ENCODE measurements at regions not wholly inside any gene's neighbourhood (a gene's known extent, or its start where the extent isn't known, plus 50 kb on each side); places are given as distances from the start of the nearest gene placed in this dataset.

DNA sequence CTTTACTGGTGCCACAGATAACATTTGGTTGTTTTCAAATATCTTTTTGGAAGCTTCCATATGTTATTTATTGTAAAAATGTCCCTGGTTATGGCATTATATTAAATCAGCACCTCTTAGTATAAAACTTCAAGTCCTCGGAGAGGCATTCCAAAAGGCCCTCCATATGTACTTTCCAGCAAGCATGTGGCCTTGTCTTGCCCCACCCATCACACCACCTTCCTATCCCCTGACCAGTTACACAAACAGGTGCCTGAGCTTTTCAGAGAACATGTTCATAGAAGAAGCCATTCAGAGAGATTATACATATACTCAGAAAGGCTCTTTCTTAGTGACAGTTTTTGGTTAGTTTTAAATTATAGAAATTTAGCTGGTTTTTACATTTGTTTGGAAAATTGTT, 92.4 kb upstream of the PRKG1 start:
- H3K4me1 ChIP-seq (replicated peaks in 1 of 2; ENCODE audit: control insufficient read depth in 2 of 2, insufficient read depth in 2 of 2, low read length in 2 of 2): no peaks in the 10 kb centered on the region
- no peak overlapping the region for H3K9ac ChIP-seq (ENCODE audit: insufficient read depth in 1 of 2, low read depth in 2 of 2, low read length in 2 of 2)
- FAIRE-seq: no peak
- no peak overlapping the region for H3K4me3 ChIP-seq
- no peak overlapping the region for H3K4me2 ChIP-seq (ENCODE audit: insufficient read depth, low read length)
- H3K27ac ChIP-seq (ENCODE audit: extremely low read depth, low read depth, low read length): no peak overlapping the region
- H3K9me1 ChIP-seq (ENCODE audit: control insufficient read depth, insufficient read depth, low read length): no peaks in the 10 kb centered on the region
- no peak for ATAC-seq
- ChIA-PET POLR2A (interaction anchor here (0.9 kb wide), 1 partner anchor 9 kb away, joined by 3 read pairs; no protein-coding TSS in a partner anchor), CTCF (ENCODE audit: low intra/inter-chr PET ratio) (no interaction called here)
- H3K36me3 ChIP-seq (ENCODE audit: control insufficient read depth, insufficient read depth, low read length): no peaks in the 10 kb centered on the region
- WGBS (ENCODE audit: insufficient coverage, low coverage, missing lambda C conversion rate): 0% methylated on average over 1 of the region's 1 CpG
- no TSS peak for BruUV-seq (replicated peaks)
- H3K27me3 ChIP-seq (ENCODE audit: control insufficient read depth in 2 of 2, insufficient read depth in 2 of 2, low read length in 2 of 2): no peaks in the 10 kb centered on the region
- H4K20me1 ChIP-seq (replicated peaks; ENCODE audit: control insufficient read depth, insufficient read depth, low read length): no peaks in the 10 kb centered on the region
- no peak overlapping the region for H2AFZ ChIP-seq (ENCODE audit: low read depth, low read length)
- intact Hi-C loops (cut with micrococcal nuclease) (no loop called here), in situ Hi-C loops (cut with MboI) (no loop called here)
- no peak for DNase-seq (ENCODE audit: extremely low read depth in 1 of 4, low spot score in 3 of 4)
- no peak for TF ChIP-seq TAF7 (tag; IDR thresholded peaks at IDR 0.05)
- no peak for TF ChIP-seq CEBPG (CRISPR knock-in tag; IDR thresholded peaks at IDR 0.05)
- no peak for TF ChIP-seq CEBPG (tag; conservative IDR thresholded peaks at IDR 0.05 in 1 of 2, IDR thresholded peaks at IDR 0.05 in 1 of 2)
- TF ChIP-seq RAD51 (IDR thresholded peaks at IDR 0.05; ENCODE audit: borderline replicate concordance, low read depth): no peak
- no peak for TF ChIP-seq FOXM1 (IDR thresholded peaks at IDR 0.05; ENCODE audit: low read depth)
- TF ChIP-seq FOXM1 (CRISPR knock-in tag; IDR thresholded peaks at IDR 0.05; ENCODE audit: low read depth): no peak
- TF ChIP-seq ARID2 (IDR thresholded peaks at IDR 0.05): no peak
- no peak for TF ChIP-seq SRSF3 (IDR thresholded peaks at IDR 0.05; ENCODE audit: insufficient read depth, low read length)
- TF ChIP-seq, protein P1, sequence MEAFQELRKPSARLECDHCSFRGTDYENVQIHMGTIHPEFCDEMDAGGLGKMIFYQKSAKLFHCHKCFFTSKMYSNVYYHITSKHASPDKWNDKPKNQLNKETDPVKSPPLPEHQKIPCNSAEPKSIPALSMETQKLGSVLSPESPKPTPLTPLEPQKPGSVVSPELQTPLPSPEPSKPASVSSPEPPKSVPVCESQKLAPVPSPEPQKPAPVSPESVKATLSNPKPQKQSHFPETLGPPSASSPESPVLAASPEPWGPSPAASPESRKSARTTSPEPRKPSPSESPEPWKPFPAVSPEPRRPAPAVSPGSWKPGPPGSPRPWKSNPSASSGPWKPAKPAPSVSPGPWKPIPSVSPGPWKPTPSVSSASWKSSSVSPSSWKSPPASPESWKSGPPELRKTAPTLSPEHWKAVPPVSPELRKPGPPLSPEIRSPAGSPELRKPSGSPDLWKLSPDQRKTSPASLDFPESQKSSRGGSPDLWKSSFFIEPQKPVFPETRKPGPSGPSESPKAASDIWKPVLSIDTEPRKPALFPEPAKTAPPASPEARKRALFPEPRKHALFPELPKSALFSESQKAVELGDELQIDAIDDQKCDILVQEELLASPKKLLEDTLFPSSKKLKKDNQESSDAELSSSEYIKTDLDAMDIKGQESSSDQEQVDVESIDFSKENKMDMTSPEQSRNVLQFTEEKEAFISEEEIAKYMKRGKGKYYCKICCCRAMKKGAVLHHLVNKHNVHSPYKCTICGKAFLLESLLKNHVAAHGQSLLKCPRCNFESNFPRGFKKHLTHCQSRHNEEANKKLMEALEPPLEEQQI (IDR thresholded peaks at IDR 0.05): no peak
- TF ChIP-seq, protein P2, sequence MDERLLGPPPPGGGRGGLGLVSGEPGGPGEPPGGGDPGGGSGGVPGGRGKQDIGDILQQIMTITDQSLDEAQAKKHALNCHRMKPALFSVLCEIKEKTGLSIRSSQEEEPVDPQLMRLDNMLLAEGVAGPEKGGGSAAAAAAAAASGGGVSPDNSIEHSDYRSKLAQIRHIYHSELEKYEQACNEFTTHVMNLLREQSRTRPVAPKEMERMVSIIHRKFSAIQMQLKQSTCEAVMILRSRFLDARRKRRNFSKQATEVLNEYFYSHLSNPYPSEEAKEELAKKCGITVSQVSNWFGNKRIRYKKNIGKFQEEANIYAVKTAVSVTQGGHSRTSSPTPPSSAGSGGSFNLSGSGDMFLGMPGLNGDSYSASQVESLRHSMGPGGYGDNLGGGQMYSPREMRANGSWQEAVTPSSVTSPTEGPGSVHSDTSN (CRISPR knock-in tag; IDR thresholded peaks at IDR 0.05; ENCODE audit: low read depth): no peak
- TF ChIP-seq, protein P2 (tag; conservative IDR thresholded peaks at IDR 0.05; ENCODE audit: low read depth): no peak
- no peak for TF ChIP-seq ZC3H4 (CRISPR knock-in tag; IDR thresholded peaks at IDR 0.05; ENCODE audit: borderline replicate concordance)
- TF ChIP-seq, protein P3, sequence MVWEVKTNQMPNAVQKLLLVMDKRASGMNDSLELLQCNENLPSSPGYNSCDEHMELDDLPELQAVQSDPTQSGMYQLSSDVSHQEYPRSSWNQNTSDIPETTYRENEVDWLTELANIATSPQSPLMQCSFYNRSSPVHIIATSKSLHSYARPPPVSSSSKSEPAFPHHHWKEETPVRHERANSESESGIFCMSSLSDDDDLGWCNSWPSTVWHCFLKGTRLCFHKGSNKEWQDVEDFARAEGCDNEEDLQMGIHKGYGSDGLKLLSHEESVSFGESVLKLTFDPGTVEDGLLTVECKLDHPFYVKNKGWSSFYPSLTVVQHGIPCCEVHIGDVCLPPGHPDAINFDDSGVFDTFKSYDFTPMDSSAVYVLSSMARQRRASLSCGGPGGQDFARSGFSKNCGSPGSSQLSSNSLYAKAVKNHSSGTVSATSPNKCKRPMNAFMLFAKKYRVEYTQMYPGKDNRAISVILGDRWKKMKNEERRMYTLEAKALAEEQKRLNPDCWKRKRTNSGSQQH (CRISPR knock-in tag; IDR thresholded peaks at IDR 0.05): no peak
- TF ChIP-seq, protein P4, sequence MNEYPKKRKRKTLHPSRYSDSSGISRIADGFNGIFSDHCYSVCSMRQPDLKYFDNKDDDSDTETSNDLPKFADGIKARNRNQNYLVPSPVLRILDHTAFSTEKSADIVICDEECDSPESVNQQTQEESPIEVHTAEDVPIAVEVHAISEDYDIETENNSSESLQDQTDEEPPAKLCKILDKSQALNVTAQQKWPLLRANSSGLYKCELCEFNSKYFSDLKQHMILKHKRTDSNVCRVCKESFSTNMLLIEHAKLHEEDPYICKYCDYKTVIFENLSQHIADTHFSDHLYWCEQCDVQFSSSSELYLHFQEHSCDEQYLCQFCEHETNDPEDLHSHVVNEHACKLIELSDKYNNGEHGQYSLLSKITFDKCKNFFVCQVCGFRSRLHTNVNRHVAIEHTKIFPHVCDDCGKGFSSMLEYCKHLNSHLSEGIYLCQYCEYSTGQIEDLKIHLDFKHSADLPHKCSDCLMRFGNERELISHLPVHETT (CRISPR knock-in tag; conservative IDR thresholded peaks at IDR 0.05 in 1 of 2, IDR thresholded peaks at IDR 0.05 in 1 of 2): no peak
- no peak for TF ChIP-seq MAFG (tag; conservative IDR thresholded peaks at IDR 0.05)
- H3K9me3 ChIP-seq (replicated peaks; ENCODE audit: control insufficient read depth, insufficient read depth, low read depth, low read length): no peaks in the 10 kb centered on the region
- H3K79me2 ChIP-seq (ENCODE audit: control insufficient read depth, insufficient read depth, low read length): no peaks in the 10 kb centered on the region
